SIG-M5 treated with dmso at 0.1 percent for 504 hours (cell line): ENCODE measurements at regions not wholly inside any gene's neighbourhood (a gene's known extent, or its start where the extent isn't known, plus 50 kb on each side); places are given as distances from the start of the nearest gene placed in this dataset.

Experiments used
- DNase-seq: peaks from one replicate; lab custom pipeline; 2025; ENCODE audit not compliant: unreplicated experiment; lab: John Stamatoyannopoulos, UW

DNA sequence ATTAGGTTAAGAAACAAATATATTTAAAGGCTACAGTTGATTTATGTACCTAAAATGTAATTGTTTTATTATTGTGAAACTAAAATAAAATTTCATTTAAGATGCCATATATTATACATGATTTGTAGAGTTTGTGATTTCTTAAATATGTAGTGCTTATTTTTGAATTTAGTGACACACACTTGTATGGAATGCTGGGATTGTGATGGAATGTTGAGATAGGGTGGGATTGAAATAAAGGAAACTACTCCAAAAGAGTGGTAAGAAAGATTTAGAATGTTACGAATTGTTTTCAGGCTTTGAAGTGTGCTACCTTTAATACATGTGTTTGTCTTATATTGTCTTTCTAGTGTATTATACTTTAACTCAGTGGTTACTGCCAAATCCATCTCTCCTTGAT lies 330.3 kb upstream of the PITX2 start:
- no peak for DNase-seq

DNA sequence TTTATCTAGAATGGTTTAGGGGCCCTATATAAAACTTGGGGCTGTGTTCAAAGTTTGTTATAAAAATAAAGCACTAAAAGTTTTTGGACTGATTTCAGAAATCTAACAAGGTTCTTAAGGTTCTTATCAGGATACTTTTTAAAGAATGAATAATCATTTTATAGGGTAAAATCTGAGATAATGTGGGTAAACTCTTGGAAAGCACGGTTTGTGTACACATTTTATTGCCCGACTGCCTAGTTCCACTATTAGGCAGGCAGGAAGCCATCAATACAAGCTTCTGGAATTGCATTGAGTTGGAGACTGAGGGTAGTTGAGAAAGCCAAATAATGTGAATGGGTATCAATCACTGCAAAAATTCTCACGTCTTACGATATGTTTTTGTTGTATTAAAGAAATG lies 331.0 kb upstream of the PITX2 start:
- no peak for DNase-seq

DNA sequence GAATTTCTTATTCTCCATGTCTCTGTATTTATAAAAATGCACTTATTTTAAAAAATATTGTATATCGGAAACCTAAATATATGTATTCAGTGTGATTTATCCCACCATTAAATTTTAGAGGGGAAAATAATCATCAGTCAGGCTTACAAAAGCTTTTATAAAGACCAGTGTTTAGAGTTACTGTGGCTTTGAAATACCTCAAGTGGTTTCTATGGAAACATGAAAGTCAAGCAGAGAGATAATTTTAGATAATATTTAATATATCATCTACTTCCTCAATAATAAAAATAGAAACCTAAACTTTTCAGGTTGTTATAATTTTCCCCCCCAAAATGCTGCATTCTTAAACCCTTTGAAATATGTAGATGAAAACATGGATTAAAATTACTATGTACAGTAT lies 332.9 kb upstream of the PITX2 start:
- DNase-seq: no peak

GRCh38 chr4:110959041-110959643 lies 336.3 kb upstream of the PITX2 start:
- peak; percentile 1 for DNase-seq

GRCh38 chr4:110961066-110961465 lies 338.2 kb upstream of the PITX2 start:
- DNase-seq: no peak

- no peak for DNase-seq
Measured at GRCh38 chr4:110962616-110963015, 339.7 kb upstream of the PITX2 start.

- DNase-seq: no peak
Measured at GRCh38 chr4:110963662-110964280, 340.9 kb upstream of the PITX2 start.

DNA sequence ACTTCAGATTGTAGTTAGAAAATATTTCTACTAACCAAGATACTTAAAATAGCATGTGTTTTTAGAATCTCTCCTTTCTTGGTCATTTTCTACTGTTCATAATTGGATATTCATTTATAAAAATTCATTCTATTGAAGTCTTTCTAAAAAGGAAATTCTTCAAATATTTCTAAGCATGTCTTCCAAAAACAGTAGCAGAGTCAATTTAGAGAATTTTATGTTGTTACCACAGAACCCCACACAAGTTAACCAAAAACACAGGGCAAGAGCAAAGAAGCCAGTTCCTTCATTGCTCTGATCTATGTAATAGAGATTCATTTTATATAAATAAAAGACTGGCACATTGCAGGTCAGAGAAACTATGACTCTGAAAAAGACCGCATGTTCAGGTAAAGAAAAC lies 345.1 kb upstream of the PITX2 start:
- DNase-seq: no peak

GRCh38 chr4:110970642-110971041 lies 347.8 kb upstream of the PITX2 start:
- DNase-seq: peak; percentile 46

DNA sequence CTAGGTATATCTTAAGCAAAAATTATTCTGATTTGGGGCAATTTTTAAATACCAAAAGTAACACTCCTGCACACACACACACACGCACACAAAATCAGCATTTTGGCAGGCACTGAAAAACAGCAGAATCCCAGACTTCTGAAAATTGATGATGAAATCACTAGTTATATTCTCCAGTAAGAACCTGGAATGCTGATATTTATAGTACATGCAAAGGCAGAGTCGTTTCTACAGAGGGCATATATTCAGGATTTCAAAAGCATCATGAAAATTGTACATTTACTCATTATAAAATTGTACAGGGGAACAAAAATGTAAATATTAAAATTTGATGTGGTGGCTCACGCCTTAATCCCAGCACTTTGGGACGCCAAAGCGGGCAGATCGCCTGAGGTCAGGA lies 352.5 kb upstream of the PITX2 start:
- DNase-seq: no peak

DNA sequence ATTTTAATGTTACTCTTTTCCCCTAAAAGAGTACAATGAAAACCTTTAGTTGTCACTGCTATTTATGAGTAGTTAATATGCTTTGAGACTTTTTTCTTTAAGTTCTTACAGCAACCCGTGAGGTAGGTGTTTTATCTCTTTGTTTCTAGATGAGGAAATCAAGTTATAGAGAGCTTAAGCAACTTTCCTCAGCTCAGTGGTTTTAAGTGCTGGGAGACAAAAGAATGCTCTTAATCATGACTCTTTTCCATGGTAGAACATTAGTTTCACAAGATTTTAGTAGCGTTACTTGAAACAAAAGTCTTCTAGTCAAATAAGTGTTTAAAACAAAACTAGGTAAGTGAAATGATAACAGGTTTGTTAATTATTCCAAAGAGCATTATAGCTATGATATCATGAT lies 354.7 kb upstream of the PITX2 start:
- DNase-seq: no peak

GRCh38 chr4:110978761-110979160 lies 355.9 kb upstream of the PITX2 start:
- no peak for DNase-seq

GRCh38 chr4:110982486-110982885 lies 359.6 kb upstream of the PITX2 start:
- no peak for DNase-seq

- no peak for DNase-seq
Measured at GRCh38 chr4:110988722-110989121, 365.8 kb upstream of the PITX2 start.

- no peak for DNase-seq
Measured at GRCh38 chr4:110989125-110989524, 366.2 kb upstream of the PITX2 start.

DNA sequence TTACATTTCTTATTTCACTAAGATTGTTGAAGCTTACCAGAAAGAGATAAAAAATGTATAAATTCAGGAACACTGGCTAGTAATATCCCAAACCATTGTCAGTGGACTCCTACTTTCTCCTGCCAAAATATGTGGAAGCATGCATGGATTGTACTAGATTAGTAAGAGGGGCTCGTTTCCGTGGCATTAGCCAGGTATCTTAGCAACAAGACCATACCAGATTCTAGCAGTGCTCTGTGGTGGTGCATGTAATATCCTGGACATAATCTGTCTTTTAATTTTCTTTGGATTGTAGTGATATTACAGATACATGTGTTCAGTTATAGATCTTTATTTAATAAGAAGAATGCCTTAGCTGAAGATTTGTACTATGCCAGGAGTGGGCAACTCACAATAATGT lies 371.9 kb upstream of the PITX2 start:
- no peak for DNase-seq

DNA sequence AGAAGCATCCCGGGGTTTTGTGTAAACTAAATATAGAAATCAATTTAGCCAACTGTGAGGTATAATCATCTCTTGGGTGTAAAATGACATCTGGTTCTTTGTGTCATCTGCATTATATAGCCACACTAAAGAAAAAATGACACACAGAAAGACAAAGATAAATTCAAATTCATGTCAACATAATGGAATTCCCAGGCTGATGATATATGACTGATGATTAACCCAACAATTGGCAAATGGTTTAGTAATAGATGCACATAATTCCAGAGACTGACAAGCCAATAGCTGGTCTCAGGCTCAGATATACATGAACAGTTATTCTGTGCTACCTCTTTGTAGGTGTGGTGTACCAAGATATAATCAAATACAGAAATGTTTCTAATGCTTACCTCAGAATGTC lies 375.4 kb upstream of the PITX2 start:
- no peak for DNase-seq

DNA sequence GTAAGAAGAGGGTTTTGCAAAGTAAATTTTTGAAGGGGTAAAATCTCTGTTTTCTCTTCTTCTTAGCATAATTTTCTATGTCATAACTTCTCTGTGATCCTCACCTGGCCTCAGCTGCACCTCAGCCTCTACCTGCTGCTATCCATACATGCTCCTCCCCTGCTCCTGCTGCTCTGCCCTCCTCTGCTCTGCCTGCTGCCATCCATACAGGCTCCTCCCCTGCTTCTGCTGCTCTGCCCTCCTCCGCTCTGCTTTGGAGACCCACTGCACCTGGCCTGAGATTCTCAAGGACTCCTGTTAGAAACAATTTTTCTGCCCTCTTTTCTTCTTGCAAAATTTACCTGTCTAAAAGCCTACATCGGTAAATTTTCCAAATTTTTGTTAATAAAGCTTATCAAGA lies 388.6 kb upstream of the PITX2 start:
- no peak for DNase-seq

DNA sequence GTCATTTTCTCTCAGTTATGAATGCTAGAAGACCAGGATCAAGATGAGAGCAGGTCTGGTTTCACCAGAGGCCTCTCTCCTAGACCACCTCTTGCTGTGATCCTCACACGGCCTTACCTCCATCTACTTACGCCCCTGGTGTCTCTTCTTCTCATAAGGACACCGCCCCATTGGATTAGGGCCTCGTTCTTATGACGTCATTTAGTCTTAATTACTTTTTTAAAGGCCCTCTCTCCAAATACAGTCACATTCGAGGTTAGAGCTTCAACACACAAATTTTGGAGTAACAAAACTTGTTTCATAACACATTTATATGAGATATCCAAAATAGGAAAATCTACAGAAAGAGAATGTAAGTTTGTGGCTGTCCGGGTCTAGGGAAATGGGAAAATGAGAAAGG lies 391.0 kb upstream of the PITX2 start:
- DNase-seq: no peak

DNA sequence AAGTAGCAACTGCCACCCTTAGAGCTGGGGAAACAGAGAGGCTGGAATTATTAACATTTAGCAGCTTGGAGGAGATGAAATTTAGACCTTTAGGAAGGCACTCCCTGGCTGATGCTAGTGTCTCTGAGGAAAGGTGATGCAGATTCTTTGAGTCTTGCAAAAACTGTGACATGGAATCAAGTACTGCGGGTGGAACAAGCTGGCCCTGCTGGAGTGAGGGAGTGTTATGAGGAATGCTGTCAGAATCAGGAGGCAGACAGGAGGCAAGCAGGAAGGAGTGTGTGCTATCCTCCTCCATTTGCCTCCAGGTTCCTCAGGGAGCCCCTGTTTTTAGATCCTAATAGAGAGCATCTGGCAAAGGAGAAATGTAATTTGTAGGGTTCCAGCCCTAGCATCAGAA lies 391.7 kb upstream of the PITX2 start:
- DNase-seq: no peak

DNA sequence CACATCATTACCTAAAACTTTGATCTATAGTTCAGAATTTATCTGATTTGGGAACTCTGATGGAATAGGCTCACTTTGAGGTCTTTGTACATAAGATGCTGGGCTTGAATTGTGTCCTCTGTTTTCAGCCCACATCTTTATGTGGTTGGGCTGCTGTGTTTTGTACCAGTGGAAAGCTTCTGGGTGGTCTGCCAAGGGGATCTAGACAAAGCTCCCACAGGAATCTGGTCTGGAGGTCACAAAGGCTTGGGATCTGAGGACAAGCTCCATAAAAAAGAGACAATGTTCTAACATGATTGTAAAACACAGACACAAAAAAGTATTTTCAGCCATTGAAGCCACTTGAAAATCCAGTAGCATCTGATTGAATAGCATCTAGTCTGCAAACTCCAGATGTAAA lies 393.5 kb upstream of the PITX2 start:
- DNase-seq: no peak

DNA sequence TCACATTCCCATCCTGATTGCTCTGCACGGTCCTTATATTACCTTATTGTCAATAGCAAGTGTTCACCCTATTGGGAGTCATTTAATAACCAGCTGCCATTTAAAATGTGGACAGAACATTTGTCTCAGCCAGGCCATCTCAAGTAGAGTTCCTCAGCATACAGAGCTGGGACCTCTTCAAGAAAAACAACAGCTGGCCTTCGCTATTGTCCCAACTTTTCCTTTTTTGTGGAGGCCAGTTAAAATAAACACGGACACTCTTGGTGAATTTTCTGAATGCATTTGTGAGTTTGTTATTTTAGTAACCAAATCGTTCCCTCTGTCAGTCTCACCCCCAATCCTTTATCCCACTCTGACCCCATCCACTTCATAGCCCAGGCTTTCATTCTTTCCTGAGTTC lies 395.3 kb upstream of the PITX2 start:
- no peak for DNase-seq

DNA sequence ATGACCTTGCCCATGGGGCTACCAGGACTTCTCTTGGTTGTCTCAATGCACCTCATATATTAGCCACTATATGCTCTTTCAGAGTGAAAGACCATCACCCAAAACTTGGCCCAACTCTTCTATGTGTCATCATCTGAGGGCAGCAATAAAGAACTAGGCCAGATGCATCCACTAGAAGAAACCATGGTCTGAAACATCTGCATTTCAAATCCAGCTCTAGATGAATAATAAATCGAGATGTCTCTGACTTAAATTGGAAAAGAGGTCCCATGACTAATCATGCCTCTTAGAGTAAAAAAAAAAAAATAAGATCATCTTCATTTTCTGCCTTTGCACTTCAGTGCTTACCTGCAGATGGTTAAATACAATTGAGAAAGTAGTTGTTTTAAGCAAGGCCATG lies 397.6 kb upstream of the PITX2 start:
- no peak for DNase-seq
